GM10266 (cell line): ENCODE measurements at regions not wholly inside any gene's neighbourhood (a gene's known extent, or its start where the extent isn't known, plus 50 kb on each side); places are given as distances from the start of the nearest gene placed in this dataset.
"Not testable (repeated sequence)": the region's sequence is repeated elsewhere in the genome, so short reads cannot be mapped to it uniquely, and the experiment has no call there.

ENCODE experiments used
- DNase-seq: peaks from one replicate; pipeline ENCODE4 v3.0.0; 2012; ENCODE audit errors: extremely low spot score
- TF ChIP-seq, protein P1 (sequence below): IDR thresholded peaks from 2 replicates; pipeline ENCODE4 v1.5.1; 2012; ENCODE audit warnings: mild to moderate bottlenecking, low read depth; ENCODE audit not compliant: control insufficient read depth, insufficient read depth; ENCODE audit errors: missing control alignments

DNA sequence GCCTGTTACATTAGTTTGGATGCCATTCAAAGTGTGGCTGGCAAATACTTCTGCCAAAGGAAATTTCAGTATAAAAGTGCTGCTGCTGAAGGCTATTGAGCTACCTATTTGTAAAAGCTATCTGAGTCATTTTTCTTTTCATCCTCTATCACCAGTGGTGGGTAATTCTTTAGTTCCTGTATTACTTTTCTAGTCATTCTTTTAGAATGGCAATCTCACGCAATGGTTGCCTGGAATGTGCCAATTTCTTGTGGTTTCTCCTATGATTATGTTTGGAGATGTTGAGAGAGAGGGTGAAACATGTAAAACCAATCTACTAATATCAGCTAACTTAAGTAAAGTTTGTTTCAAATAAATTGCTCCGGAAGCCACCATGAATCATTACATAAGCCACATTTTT lies 685.0 kb downstream of the RAPGEF2 start:
- TF ChIP-seq, protein P1, sequence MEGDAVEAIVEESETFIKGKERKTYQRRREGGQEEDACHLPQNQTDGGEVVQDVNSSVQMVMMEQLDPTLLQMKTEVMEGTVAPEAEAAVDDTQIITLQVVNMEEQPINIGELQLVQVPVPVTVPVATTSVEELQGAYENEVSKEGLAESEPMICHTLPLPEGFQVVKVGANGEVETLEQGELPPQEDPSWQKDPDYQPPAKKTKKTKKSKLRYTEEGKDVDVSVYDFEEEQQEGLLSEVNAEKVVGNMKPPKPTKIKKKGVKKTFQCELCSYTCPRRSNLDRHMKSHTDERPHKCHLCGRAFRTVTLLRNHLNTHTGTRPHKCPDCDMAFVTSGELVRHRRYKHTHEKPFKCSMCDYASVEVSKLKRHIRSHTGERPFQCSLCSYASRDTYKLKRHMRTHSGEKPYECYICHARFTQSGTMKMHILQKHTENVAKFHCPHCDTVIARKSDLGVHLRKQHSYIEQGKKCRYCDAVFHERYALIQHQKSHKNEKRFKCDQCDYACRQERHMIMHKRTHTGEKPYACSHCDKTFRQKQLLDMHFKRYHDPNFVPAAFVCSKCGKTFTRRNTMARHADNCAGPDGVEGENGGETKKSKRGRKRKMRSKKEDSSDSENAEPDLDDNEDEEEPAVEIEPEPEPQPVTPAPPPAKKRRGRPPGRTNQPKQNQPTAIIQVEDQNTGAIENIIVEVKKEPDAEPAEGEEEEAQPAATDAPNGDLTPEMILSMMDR: no peak
- DNase-seq: no peak

DNA sequence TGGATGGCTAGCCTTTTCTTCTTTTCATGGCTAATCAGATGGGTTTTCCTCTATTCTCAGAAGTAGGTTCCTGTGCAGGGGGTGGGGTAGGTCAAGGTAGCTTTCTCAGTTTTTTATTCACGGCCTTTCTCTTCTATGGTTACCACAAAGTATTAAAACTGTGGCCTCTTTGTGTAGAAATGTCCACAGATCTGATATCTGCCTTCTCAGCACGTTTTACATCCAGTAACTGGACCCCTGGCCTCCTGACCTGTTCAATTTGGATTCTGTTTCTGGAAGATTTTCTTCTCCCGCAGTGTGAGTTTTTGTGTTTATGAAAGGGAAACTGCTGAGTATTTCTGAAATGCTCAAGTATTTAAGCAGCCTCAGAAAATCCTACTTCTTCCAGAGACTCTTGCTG lies 688.5 kb downstream of the RAPGEF2 start:
- DNase-seq: no peak

DNA sequence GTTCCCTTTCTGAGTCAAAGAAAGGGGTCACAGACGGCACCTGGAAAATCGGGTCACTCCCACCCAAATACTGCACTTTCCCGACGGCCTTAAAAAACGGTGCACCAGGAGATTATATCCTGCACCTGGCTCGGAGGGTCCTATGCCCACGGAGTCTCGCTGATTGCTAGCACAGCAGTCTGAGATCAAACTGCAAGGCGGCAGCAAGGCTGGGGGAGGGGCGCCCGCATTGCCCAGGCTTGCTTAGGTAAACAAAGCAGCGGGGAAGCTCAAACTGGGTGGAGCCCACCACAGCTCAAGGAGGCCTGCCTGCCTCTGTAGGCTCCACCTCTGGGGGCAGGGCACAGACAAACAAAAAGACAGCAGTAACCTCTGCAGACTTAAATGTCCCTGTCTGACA lies 701.7 kb downstream of the RAPGEF2 start:
- DNase-seq: not testable (repeated sequence)

More for the DNA sequence above, 688.5 kb downstream of the RAPGEF2 start:
- TF ChIP-seq, protein P1: no peak

DNA sequence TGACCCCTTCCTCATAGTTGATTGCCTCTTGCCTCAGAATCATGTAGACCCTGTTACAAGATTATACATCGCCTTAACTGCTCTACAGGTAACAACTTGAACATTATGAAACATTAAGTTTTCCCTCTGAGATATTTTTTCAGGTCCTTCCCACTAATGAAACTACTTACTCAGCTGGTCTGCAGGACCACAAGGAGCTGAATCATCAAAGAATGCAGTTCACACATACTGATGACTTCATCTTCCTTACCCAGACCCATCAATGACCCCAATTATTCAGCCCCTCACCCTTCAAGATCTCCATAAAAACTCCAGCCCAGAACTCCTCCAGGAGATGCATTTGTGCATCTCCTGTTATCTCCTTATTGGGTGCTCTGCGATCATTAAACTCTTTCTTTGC lies 720.9 kb downstream of the RAPGEF2 start:
- TF ChIP-seq, protein P1: no peak
- DNase-seq: no peak

DNA sequence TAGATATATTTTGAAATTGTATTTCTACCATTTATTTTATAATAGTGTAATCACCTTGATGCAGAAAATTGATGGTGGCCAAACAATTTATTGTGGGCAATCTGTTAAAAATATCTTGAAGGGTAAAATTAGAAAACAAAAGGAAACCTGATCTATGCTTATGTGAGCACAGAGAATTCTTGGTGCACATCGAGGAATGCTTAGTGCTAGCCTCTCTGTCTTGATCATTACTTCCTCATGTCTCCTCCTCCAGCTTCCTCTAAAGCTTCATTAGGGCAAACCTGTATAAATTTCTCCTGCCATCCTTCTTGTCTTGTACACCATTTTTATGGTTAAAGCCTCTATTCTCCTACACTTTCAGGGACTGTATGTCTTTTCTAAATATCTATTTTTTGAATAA lies 725.8 kb downstream of the RAPGEF2 start:
- TF ChIP-seq, protein P1: no peak
- no peak for DNase-seq

DNA sequence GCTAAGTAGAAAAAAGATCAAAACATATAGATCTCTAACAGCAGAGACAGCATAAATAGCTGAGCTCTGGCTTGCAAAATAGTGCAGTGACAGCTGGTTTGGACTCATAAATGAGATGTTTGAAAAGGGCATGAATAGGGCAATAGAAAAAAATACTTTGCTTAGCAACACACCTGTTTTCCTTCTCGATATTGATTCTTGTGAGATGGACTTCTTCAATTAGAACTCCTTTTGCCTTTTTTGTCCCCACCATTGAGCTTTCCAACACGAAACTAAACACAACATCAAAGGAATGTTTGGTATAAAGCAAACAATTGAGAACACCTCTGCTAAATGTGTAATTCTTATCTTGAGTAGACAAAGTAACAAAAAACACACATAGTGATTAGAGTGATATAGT lies 726.3 kb downstream of the RAPGEF2 start:
- TF ChIP-seq, protein P1: no peak
- DNase-seq: no peak

DNA sequence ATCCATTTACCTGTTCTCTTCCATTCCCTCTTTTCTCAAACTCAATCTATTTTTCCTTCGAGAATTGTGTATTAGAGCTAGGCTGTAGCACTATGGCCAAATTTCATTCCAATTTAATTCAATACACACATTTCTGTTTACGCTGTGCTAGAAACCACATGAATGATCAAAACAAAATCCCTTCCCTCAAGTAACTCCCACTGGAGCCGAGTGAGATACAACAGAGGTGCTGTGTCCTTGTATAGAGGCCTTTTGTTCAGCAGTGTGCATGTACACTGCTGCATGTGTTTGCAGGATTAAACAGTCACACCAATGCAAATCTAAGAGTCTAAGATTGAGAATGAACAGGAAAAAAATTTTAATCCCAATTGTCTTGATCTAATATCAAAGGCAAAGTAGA lies 734.2 kb downstream of the RAPGEF2 start:
- DNase-seq: no peak
- TF ChIP-seq, protein P1: no peak

DNA sequence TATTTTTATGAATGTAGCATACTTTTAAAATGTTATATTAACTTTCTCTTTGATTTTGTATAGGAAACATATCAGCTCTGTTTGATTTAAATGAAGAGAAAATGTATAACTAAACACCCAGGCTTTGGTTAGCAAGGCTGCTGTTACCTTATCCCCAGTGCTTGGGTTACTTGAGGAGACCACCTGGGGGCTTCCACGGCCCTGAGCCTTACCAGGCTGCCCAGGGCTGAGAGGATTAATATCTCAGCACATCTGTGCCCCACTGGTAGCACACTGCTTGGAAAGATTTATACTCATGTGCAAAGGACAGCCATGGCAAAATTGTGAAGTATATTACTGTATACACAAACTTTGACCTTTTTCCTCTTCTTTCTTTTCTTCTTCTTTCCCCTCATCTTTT lies 752.9 kb downstream of the RAPGEF2 start:
- TF ChIP-seq, protein P1: no peak
- no peak for DNase-seq
